Testis (tissue), 2 donors: ENCODE measurements at regions not wholly inside any gene's neighbourhood (a gene's known extent, or its start where the extent isn't known, plus 50 kb on each side); places are given as distances from the start of the nearest gene placed in this dataset.

Experiments used
- CTCF ChIP-seq, 3 experiments: fragments of 450-650 bp in 2 of 3; fragments of 200-600 bp in 1 of 3; sonication (generic) in 1 of 3; IDR thresholded peaks; one replicate each; pipeline ENCODE4 v1.5.1; 2016 to 2019; ENCODE audit warnings: antibody characterized with exemption in 3 of 3, mild to moderate bottlenecking in 2 of 3, moderate library complexity in 1 of 3
- POLR2A ChIP-seq: fragments of 450-650 bp; IDR thresholded peaks from one replicate; pipeline ENCODE4 v1.6.1; 2017; ENCODE audit warnings: antibody characterized with exemption, mild to moderate bottlenecking, moderate library complexity

GRCh38 chr12:115752156-115752555 lies 525.3 kb downstream of the MED13L start:
- TF ChIP-seq CTCF (IDR thresholded peaks at IDR 0.05): no peak
- TF ChIP-seq POLR2A: no peak
